HG02759 (cell line): ENCODE measurements at regions not wholly inside any gene's neighbourhood (a gene's known extent, or its start where the extent isn't known, plus 50 kb on each side); places are given as distances from the start of the nearest gene placed in this dataset.

Experiments used
- ATAC-seq: cut with Tn5 transposase; IDR thresholded peaks from one replicate; pipeline ENCODE4 v1.9.1; 2021; ENCODE audit warnings: mild to moderate bottlenecking, moderate library complexity; ENCODE audit not compliant: unreplicated experiment

DNA sequence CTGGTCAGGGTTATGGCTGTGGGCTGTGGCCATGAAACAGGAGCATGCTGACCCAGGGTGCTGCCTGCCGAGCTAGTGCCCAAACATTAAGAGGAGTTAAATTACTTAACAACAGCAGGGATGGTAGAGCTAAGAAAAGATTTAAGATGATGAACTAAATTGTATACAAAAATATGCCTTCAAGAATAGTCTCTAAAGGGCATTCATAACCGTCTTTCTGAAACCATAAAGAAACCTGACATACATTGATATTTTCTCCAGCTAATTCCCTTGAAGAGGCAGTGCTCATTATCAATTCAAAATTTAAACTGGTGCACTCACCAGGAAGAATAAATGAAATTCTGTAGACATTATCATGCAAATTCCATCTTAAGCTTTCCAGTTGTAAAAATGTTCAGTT, 265.8 kb upstream of the TAC1 start:
- ATAC-seq, result no peak

DNA sequence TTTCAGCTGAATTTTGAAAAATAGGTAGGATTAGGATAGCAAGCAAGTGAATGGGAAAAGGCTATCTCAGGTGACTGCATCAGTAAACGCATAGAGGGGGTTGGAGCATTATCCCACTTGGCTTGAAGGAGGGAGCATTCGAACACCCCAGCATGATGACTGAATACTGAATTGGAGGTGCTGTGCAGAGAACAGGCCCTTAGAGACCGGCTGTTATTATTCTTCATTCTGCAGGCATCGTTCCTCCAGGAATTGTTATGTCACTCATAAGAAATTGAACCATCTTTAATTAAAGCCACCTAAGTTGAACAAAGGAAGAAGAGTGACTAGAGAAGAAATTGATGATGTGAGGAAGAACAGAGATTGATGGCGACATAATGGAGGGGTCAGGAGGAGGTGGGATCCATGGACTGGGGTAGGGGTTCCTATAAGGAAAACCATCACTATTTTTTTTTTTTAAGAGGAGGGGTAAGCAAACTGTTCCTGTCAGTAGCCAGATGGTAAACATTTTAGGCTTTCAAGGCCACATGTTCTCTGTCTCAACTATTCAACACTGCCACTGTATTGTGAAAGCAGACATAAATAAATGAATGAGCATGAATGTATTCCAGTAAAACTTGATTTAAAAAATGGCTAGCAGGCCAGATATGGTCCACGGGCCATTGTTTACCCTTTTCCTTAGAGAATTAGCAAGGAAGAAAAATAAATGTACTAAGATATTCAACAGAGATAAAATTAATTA, 264.7 kb upstream of the TAC1 start:
- no peak for ATAC-seq

DNA sequence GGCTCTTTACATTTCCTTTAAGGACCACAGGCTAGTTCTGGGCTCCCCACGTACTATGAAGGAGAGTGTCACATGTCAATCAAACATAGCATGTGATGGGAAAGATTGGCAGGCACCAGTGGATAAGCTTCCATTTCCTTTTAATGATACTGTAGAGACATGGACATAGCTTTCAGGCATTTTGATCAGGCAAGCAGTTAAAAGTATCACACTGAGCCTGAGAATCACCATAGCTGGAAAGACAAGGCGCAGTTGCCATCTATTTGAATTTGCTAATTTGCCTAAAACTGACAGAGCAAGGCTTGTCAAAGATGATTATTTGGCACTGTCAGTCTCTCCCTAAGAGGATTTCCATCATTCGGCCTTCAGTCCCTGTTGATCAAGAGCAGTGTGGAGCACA, 263.4 kb upstream of the TAC1 start:
- ATAC-seq, result no peak

DNA sequence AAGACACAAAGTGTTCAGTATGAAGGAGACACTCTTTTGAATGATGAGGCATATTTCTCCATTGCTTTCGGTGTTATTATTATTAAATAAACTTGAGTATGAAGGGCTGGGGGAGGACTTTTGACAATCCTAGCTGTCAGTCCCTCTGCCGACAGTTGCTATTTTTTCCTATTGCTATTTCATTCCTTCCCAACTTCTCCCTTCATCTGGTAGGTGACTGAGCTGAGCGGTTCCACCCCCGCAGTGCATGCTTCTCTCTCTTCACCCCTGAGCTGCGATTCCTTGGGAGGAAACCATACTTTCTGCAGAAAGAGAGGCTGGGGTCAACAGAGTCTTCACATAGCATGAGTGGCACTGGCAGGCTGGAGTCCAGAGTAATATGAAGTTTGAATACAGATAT, 261.2 kb upstream of the TAC1 start:
- ATAC-seq, result no peak

DNA sequence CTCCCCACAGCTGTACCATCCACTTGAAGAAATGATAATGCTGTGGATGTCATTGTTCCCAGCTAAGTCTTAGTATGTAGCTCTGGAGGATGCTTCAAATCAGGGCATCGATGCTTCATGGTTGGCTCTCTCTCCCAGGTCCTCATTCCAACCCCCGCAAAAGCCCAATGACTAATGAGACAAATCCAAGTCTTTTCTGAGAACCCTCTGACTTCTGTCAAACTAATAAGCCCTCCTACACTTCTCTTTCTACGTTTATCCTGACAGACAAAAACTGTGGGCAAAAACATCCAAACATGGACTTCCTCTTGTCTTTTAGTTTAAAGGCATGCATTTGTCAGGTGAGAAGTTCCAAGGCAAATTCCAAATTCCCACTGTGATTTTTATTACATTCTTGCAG, 260.4 kb upstream of the TAC1 start:
- ATAC-seq, result no peak

DNA sequence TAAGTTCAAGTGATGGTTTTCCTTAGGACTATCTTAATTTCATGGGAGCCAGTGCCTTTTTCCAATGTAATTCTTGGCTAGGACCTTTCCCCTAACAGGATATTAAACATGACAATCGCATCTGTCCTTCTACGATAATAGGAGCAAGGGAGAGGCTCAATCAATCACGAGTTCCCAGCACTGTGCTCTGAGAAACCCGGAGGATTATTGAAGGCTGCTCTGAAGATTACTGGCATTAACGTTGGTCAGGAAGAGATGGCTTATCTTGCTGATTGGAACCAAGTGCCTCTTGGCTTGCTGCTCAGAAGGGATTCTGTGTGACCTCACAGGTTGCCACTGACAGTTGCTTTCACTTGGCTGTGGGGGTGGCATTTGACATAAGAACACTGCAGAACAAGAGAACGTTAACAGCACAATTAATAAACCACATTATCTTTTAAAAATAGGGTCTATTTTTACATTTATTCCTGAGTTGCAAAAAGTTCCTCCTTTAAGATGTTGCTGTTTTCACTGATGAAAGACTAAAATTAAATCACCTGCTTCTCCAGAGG, 252.1 kb upstream of the TAC1 start:
- no peak for ATAC-seq

DNA sequence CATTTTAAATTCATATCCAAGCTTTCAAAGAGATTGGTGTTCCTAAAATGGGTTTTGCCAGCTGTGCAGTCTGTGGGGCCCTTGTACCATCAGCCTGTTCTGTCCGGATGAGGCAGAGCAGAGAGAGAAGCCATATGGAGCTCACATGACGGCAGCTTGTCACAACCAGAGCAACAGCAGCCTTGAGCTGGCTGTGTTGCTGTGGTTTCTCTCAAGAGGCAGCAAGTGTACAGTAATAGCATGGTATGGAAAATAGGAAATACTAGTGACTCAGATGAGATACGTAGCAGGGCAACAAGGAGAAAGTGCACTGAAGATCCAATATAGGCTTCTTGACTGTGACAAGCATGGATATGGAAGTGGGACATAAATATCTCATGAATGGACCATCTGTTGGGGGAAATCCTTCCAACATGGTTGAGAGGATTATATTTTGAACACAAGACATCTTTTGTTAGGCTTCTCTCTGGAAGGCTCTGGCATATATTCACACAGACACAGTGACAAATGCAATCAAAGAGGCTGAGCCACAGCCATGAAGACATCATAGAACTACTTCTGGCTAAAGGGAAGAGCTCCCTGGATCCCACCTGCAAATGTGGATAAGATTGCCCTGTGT, 251.0 kb upstream of the TAC1 start:
- ATAC-seq, result no peak

DNA sequence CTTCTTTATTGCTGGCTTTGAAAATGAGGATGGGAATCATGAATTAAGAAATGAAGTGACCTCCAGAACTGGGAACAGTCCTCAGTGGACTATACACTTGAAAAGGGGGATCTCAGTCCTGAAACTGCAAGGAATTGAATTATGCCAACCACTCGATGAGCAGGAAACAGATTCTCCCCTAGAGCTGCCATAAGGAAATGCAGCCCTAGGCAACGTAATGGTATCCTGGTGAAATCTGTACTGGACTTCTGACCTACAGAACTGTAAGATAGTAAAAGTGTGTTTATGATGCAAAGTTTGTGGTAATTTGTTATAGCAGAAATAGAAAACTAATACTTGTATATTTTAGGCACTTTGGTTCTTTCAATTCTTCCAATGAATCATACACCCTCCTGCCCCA, 236.4 kb upstream of the TAC1 start:
- no peak for ATAC-seq

DNA sequence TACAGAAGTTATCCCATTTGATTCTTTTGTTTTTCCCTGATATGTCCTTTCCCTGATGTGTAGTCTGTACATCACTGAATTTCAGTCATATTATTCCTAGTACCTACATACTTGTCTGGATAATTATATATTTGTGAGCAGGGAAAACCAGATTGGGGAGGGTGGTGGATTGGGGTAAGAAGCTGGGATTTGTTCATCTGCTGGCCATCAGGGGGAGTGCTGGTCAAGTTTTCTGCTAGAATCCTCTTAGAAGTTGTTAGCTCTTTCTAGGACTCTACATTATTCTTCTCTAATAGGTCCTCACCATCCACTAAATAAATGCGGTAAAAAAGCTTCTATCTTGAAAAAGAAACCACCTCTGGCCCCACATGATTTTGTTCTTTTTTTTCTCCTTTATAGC, 232.7 kb upstream of the TAC1 start:
- ATAC-seq, result peak; percentile 57

DNA sequence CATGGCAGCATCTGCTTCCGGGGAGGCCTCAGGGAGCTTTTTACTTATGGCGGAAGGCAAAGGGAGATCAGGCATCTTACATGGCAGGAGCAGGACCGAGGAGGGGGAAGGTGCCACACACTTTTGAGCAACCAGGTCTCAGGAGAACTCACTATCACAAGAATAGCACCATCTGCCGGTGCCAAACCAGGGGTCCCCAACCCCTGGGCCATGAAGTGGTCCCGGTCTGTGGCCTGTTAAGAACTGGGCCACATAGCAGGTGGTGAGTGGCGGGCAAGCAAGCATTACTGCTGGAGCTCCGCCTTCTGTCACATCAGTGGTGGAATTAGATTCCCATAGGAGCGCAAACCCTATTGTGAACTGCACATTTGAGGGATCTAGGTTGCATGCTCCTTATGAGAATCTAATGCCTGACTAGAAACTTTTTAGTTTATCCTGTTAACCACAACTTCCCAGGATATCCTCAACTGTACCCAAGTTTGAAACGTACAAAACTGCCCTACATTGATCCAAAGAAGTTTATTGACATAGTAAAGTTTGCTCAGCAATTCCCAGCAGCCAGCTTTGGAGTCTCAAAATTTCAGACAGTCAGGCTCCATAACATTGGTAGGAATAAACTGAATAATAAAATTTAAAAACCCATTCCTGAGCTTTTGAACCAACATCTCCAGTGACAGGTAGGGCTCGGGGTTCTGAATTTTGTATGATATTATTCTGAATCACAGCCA, 228.4 kb upstream of the TAC1 start:
- no peak for ATAC-seq

DNA sequence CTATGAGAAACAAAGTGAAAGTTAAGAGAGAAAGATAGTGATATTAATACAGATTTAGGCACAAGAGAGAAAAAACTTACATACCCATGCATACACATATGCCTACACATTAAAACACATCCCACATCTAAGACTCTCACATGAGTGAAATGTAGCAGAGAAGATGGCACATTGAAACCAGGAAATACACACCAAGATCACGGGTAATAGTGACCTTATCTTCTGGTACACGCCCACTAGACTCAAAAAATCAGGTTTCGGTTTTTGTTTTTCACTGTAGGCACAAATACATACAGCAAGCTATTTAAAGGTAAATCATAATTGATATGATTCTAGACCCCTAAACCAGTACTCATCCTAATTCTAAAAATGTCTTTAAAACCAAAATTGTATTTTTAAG, 225.2 kb upstream of the TAC1 start:
- no peak for ATAC-seq

DNA sequence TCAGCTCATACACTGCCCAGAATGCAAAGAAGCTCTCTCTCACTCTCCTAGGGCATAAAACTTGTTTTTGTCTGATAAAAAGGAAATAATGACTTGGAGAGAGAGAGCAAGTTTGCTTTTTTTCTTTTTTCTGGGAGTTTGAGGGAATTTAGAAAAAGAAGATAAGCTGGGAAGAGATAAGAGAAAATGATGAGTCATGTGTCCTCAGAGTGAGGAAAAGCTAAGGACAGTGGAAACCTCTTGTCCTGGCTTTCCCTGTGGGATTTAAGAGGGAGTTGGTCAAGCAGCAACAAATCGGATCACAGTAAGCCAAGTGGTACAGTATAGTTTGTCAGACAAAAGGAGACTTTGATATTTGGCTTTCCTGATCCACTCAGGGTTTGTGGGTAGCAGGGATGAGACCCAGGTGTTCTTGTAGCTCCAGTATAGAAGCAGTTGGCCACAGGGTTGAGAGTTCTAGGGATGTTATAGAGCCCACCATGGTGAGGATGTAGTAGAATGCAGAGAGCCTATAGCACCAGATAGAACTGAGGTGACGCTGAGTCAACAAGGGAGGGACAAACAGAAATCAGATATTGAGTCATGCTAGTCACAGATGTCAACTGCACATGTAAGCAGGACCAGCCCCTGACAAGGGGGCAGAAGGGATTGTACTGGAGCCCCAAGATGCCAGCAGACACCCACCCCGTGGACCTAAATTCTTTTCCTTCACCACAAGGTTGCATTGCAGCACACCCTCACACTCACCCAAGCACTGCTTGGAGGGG, 219.3 kb upstream of the TAC1 start:
- ATAC-seq, result no peak

DNA sequence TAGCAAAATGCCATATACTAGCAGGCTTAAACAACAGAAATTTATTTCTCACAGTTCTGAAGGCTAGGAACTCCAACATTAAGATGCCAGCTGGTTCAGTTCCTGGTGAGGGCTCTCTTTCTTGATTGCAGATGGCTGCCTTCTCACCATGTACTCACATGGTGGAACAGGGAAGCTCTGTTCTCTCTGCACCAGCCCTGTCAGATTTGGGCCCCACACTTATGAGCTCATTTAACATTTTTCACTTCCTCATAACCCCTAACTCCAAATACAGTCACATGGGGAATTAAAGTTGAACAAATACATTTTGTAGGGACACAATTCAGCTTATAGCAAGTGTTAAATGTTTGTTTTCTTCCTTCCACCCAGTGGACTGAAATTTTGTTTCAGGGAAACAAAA, 218.6 kb upstream of the TAC1 start:
- ATAC-seq, result peak; percentile 69

DNA sequence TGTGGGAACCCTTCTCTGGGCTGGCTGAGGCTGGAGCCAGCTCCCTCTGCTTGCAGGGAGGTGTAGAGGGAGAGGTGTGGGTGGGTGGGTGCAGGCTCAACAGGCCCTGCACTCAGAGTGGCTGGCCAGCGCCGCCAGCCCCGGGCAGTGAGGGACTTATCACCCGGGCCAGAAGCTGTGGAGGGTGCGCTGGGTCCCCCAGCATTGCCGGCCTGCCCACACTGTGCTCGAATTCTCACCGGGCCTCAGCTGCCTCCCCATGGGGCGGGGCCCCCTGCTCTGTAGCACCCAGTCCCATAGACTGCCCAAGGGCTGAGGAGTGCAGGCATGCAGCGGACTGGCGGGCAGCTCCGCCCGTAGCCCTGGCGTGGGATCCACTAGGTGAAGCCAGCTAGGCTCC, 190.7 kb upstream of the TAC1 start:
- no peak for ATAC-seq

DNA sequence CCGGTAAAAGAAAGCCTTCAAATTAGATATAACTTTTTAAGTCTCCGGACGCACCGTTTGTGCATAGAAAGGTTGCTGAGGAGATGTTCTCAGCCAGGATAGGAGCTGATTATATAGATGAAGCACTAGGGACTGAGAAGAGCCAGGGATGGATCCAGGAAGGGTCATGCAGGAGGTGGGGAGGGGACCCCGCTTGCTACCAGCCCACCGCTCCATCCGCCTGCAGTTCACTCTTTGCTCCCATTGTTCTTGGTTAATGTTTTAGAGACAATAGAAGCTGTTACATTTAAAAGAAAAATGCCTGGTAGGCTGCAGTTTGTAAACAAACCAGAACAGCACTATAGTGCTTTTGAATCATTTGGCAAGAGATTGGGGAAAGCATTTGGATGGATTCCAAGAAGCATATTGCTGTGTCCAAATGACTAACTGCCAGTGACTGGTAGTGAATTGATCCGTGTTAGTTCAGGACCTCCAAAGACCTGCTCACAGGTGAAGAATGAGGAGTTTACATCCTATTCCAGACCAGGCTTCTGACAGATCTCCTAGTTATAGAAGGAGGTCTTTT, 175.9 kb upstream of the TAC1 start:
- no peak for ATAC-seq

DNA sequence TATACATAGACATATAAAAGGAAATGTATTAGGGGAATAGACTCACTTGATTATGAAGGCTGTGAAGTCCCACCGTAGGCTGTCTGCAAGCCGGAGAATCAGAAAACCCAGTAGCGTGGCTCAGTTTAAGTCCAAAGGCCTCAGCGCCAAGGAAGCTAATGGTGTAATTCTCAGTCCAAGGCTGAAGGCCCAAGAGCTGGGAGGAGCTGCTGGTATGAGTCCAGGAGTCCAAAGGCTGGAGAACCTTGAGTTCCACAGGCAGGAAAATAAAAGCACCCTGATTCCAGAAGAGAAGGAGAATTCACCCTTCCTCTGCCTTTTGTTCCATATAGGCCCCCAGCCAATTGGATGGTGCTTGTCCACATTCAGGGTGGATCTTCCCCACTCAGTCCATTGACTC, 166.2 kb upstream of the TAC1 start:
- ATAC-seq, result no peak

DNA sequence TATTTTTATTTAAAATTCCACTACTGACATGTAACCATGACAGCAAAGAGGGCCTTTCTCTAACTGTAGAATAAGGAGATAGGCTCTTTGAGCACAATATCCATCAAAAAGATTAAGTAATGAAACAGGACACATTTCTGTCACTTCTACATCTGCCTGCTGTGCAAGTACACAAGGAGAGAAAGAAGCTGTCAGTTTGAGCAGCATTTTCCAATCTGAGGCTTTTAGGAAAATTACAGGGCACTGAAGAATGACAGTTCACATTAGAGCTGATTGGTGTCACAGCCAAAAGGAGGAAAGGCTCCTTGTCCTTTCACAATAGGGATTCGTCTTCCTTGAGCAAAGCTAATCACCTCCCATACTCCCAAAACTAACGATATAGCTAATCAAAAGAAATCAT, 158.8 kb upstream of the TAC1 start:
- ATAC-seq, result no peak

DNA sequence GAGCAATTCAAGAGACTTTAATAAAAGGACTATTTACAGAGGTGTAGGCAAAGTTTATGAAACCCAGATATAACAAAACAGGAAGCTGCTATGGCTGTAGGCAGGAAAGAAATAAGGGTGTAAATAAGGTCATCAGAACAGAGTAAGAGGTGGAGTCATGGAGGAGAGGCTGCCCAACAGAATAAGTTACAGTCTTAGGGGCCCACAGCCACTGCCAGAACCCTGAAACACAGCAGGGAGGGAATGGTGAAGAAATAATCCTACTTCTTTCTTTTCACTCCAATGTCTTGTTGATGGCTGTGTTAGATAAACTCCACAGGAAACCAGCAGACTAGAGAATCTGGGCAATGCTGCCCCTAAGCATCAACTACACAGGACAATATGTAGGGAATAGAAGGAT, 155.8 kb upstream of the TAC1 start:
- ATAC-seq, result no peak

DNA sequence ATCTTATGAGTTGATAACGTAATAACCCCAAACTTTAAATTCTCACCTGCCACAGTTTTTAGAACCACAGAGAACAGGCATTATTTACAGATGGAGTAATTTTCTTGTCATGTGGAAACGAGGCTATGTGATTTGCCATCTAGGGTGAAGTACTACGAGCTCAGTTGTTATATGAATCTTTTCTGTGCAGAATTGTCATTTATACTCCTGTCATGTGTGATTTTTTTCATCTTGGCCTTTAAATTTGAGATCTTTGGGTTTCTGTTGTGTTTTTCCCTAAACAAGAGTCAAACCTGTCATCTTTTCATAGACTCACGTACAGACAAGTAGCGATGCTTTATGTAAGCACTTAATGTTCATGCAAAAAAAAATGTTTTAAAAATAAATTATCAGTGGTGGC, 153.7 kb upstream of the TAC1 start:
- ATAC-seq, result no peak

DNA sequence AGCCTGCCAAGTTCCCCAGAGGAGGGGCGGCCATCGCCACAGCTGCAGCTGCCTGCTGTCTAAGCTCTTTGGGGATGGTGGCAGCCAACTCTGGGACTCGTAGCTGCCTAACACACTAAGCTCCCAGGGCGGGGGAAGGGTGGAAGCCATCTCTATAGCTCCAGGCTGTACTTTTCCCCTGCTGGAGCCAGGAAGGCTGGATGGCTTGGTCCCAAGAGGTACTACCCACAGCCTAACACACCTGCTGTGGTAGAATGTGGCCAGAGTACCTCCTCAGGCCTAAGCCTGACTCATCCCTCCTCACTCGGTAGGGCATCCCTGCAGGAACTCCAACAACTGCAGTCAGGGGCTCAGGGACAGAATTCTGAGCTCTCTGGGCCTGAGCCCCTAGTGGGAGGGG, 151.7 kb upstream of the TAC1 start:
- ATAC-seq, result no peak

DNA sequence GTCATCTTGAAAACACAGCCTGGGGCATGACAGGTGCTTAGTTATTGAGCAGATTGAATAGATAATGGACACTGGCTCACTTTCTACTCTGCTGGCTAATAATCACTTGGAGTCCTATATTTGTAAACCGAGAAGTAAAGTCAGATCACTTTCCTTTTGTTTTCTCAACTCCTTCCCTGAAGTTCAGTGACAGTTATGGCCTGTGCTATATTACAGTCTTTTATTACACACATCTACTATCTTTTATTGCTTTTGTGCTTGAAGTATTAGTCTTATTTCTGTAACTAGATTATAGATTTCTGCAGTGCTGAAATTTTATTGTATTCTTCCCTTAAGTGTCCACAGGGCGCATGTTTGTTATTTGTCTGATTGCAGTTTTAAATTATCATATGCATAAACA, 136.4 kb upstream of the TAC1 start:
- no peak for ATAC-seq
